Epithelial cell of esophagus (primary cell): ENCODE measurements at regions not wholly inside any gene's neighbourhood (a gene's known extent, or its start where the extent isn't known, plus 50 kb on each side); places are given as distances from the start of the nearest gene placed in this dataset.

Experiments
- DNase-seq: peaks from one replicate; pipeline ENCODE4 v3.0.0; 2010; ENCODE audit warnings: low read depth
- H3K4me3 ChIP-seq: 2 replicates; pipeline ENCODE4 v1.5.1; 2011; ENCODE audit warnings: mild to moderate bottlenecking, low read length, control low read depth
- TF ChIP-seq, protein P1 (sequence below): IDR thresholded peaks from 2 replicates; pipeline ENCODE4 v1.5.1; 2011; ENCODE audit warnings: low read depth, mild to moderate bottlenecking, low read length, control low read depth, inconsistent platforms; ENCODE audit not compliant: insufficient read depth; ENCODE audit errors: missing control alignments

DNA sequence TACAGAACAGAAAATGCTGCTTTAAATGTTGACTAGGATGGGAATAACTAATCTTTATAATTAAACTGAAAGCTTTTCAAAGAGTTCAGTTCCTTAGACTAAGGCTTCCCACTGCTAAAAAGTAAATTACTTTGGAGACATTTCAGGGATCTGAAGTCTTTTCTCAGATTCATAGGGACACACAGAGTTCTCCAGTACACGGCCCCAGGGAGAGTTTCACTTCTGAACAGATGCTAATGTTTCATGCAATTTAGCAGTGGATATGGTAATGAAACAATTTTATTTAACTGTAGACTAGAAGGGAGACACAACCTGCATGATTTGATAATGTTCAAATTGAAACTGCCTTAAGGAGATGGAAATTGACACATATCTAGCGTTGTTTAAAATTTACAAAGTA lies 1282.6 kb downstream of the NCAM2 start:
- H3K4me3 ChIP-seq, result no peak overlapping the region
- DNase-seq, result no peak
- TF ChIP-seq, protein P1, sequence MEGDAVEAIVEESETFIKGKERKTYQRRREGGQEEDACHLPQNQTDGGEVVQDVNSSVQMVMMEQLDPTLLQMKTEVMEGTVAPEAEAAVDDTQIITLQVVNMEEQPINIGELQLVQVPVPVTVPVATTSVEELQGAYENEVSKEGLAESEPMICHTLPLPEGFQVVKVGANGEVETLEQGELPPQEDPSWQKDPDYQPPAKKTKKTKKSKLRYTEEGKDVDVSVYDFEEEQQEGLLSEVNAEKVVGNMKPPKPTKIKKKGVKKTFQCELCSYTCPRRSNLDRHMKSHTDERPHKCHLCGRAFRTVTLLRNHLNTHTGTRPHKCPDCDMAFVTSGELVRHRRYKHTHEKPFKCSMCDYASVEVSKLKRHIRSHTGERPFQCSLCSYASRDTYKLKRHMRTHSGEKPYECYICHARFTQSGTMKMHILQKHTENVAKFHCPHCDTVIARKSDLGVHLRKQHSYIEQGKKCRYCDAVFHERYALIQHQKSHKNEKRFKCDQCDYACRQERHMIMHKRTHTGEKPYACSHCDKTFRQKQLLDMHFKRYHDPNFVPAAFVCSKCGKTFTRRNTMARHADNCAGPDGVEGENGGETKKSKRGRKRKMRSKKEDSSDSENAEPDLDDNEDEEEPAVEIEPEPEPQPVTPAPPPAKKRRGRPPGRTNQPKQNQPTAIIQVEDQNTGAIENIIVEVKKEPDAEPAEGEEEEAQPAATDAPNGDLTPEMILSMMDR, result no peak

DNA sequence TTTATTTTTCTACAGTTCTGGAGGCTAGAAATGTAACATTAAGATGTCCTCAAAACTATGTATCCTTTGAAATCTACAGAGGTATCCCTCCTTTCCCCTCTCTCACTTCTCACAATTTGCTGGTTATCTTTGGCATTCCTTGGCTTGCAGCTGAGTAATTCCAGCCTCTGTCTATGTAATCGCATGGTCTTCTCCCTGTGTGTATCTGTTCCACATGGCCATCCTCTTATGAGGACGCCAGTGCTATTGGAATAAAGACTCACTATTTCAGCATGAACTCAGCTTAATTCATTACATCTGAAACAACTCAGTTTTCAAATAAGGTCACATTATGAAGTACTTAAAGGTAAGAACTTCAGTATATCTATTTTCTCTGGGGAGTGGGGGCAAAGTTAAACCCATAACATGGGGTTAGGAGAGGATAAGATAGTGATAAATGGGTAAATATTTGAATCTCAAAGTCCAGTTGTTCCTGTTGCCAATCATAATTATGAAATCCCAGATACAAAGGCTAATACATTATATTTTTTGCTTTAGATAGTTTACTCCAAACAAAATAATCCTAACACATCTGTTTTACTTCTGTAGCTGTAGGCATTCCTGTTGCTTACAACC lies 1290.8 kb downstream of the NCAM2 start:
- no peak for DNase-seq
- TF ChIP-seq, protein P1, result no peak
- H3K4me3 ChIP-seq, result no peak overlapping the region

DNA sequence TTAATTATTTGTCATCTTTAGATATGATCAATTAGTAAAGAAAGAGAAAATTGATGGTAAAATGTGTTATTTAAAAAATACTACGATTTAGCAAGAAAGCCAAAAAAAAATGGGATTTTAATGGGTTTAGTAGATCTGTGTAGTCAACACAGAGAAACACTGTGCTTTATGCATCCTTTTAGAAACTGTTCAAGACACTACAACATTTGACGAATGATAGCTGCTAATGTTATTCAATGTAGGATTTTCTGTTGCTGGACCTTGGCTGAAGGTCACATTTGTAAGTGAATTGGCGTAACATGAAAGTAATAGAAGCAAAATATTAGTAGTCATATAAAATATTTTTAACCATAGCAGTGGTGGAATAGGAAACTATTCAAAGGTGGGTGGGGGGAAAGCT lies 1293.9 kb downstream of the NCAM2 start:
- no peak for DNase-seq
- TF ChIP-seq, protein P1, result no peak
- no peak overlapping the region for H3K4me3 ChIP-seq

DNA sequence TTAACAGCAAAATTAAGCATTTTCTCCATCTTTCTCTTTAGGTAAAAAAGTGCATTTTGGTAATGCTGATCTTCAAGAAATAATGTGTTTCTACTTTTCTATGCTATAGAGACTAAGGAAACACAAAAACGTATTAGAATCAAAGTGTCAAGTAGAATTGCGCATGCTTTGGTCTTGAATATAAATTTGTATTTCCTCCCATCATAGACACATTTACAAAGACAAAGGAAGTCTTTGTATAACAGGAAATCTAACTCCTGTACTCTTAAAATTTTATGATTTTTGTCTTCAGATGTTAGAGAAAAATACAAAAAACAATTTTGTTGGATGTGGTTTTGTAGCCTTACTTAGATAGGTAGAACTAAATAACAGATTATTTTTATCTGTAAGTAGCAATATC lies 1299.4 kb downstream of the NCAM2 start:
- TF ChIP-seq, protein P1, result no peak
- H3K4me3 ChIP-seq, result no peak overlapping the region
- no peak for DNase-seq

DNA sequence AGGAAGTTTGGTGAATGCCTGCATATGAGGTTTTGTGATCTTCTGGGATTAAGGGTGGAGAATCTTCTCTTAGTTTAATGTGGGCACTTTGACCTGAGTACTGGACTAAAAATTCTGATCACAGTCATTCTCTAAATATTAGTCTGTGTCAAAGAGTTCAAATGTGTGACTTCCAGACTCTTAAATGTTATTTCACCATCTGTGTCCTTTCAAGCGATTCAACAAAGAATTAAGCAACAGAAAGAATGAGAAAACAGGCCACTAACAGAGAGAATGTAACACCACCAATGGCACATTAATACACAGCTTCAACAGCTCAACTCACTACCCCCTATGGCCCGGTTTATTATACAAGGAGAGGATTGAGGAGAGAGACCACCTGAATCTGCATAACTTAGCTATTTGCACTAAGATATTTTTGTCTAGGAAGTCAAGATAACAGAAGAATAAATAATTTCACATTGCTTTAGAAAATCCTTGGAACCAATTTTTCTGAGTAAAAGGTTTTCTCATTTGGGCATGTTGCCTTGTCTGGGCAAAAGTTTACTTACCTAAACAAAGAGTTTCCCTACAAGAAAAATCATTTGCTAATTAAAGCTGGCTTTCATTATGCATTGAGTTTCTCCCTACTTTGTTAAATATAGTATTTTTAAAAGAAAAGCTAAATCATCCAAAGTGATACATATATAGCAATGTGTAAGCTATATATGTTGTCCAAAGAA lies 1313.7 kb downstream of the NCAM2 start:
- no peak for DNase-seq
- H3K4me3 ChIP-seq, result no peak overlapping the region
- TF ChIP-seq, protein P1, result no peak

DNA sequence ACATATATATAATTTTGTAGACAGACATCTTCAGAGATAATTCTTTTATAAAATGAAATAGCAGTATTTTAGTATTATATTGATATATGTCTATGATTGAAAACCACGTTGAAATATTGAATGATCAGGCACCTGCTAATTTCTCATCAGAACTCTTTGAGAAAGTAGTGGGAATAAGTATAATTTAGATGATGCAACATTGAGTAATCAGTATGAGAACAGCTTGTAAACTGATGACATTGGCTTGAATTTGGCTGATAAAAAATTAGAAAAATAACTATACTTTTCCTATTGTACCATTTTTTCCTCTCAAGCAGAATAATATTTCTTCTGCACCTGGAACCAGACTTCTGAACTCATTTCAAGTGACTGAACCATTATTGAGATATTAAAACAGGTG lies 1316.8 kb downstream of the NCAM2 start:
- no peak overlapping the region for H3K4me3 ChIP-seq

More for the DNA sequence above, 1316.8 kb downstream of the NCAM2 start:
- no peak for DNase-seq
- TF ChIP-seq, protein P1, result no peak
